ENCODE measurements at regions not wholly inside any gene's neighbourhood (a gene's known extent, or its start where the extent isn't known, plus 50 kb on each side); places are given as distances from the start of the nearest gene placed in this dataset.

GRCh38 chr3:25009665-25010064, 418.4 kb upstream of the RARB start:
- TF ChIP-seq CTCF (IDR thresholded peaks at IDR 0.05; ENCODE audit: borderline replicate concordance, insufficient read depth, low read depth, low read length): no peak
- no peak overlapping the region for H3K4me3 ChIP-seq (ENCODE audit: low read depth, low read length)

GRCh38 chr3:25015599-25015998, 412.5 kb upstream of the RARB start:
- TF ChIP-seq CTCF (IDR thresholded peaks at IDR 0.05; ENCODE audit: borderline replicate concordance, insufficient read depth, low read depth, low read length): no peak
- no peak overlapping the region for H3K4me3 ChIP-seq (ENCODE audit: low read depth, low read length)

- no peak for TF ChIP-seq CTCF (IDR thresholded peaks at IDR 0.05; ENCODE audit: borderline replicate concordance, insufficient read depth, low read depth, low read length)
- no peak overlapping the region for H3K4me3 ChIP-seq (ENCODE audit: low read depth, low read length)
Measured at GRCh38 chr3:25018909-25019308, 409.2 kb upstream of the RARB start.

GRCh38 chr3:25019506-25019905, 408.6 kb upstream of the RARB start:
- no peak for TF ChIP-seq CTCF (IDR thresholded peaks at IDR 0.05; ENCODE audit: borderline replicate concordance, insufficient read depth, low read depth, low read length)
- H3K4me3 ChIP-seq (ENCODE audit: low read depth, low read length): no peak overlapping the region

- no peak overlapping the region for H3K4me3 ChIP-seq (ENCODE audit: low read depth, low read length)
- no peak for TF ChIP-seq CTCF (IDR thresholded peaks at IDR 0.05; ENCODE audit: borderline replicate concordance, insufficient read depth, low read depth, low read length)
Measured at GRCh38 chr3:25021816-25022215, 406.2 kb upstream of the RARB start.

- no peak overlapping the region for H3K4me3 ChIP-seq (ENCODE audit: low read depth, low read length)
- no peak for TF ChIP-seq CTCF (IDR thresholded peaks at IDR 0.05; ENCODE audit: borderline replicate concordance, insufficient read depth, low read depth, low read length)
Measured at GRCh38 chr3:25023876-25024275, 404.2 kb upstream of the RARB start.

GRCh38 chr3:25025236-25025635, 402.8 kb upstream of the RARB start:
- no peak overlapping the region for H3K4me3 ChIP-seq (ENCODE audit: low read depth, low read length)
- no peak for TF ChIP-seq CTCF (IDR thresholded peaks at IDR 0.05; ENCODE audit: borderline replicate concordance, insufficient read depth, low read depth, low read length)
